GM19324 (cell line): ENCODE measurements at regions not wholly inside any gene's neighbourhood (a gene's known extent, or its start where the extent isn't known, plus 50 kb on each side); places are given as distances from the start of the nearest gene placed in this dataset.

Source experiments
- ATAC-seq: cut with Tn5 transposase; IDR thresholded peaks from one replicate; pipeline ENCODE4 v1.9.1; 2021; ENCODE audit warnings: mild to moderate bottlenecking, moderate library complexity; ENCODE audit not compliant: unreplicated experiment, low FRiP score

DNA sequence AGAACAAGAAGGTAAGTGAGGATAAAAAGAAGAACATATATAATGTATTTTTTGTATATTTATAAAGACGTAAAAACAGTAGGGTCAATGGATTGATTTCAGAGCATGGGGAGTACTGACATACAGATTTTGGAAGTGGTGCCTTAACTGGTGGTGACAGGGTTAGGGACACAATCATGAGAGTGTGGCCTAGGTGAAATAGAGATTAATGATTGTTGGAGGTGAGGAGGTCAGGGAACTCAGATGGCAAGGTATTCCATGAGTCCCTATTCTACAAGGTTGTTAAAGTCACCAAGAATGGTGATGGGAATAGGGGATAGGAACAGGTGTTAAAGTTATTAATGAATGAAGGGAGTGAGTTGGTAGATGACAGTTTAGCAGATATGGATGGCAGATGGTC is 210.8 kb downstream of the SEMA6A start:
- no peak for ATAC-seq

DNA sequence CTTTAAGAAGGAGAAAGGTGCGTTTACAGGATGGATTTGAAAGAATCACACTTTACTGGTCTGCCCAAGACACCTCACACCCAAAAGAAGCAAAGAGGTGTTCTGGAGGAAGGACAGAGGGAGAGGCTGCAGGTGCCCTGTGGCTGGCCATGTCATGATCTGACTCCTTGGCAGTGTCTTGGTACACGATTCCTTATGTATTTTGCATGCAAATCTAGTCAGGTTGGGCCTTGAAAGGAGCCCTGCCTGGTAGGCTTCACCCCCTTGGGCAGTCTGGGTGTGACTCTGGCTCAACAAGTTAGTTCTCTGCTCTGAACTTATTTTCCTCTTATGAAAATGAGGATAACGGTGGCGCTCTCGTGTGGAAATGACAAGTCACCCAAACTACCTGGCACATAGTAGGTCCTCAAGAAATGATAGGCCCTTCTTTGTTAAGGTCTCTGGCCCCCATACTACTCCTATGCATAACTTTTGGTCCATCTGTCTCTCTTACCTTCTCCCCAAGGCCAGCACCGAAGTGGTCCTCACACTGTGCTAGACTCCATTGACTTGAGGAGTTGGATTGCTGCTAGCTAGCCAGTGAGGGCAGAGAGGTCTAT is 212.5 kb downstream of the SEMA6A start:
- no peak for ATAC-seq

DNA sequence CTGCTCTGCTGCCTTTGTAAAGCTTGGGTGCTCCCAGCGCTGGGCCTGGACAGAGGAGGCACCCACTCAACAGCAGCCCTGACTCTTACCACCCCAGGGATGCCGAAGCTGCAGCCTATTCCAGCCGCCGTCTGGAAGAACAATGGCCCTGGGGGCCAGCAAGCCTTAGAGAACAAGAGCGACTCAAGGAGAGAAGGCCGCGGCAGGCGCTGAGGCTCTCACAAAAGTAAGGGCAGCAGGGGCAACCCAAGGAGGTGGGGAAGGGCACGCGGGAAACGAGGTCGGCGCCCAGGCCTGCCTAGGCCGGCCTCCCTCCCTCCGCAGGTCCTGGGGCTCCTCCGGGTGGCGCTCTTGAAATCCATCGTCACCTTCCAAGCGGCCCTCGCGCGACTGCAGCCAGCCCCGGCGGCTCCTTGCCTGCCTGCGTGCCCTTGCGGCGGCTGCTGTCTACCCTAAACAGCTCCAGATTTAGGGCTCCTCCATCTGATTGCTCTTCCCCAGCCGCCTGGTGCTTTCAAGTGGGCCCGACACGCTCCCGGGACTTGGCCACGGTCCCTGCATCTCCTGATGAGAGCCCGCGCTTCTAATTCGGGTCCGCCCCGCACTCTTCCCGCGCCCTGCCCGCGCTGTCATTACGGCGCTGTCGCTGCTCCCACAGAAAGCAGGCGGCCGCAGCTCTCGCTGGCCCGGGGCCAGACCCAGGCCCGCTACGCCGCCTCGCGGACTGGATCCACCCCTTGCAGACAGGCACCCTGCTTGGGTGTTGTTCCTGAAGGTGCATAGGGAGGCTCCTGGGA is 213.3 kb downstream of the SEMA6A start:
- ATAC-seq, result no peak

DNA sequence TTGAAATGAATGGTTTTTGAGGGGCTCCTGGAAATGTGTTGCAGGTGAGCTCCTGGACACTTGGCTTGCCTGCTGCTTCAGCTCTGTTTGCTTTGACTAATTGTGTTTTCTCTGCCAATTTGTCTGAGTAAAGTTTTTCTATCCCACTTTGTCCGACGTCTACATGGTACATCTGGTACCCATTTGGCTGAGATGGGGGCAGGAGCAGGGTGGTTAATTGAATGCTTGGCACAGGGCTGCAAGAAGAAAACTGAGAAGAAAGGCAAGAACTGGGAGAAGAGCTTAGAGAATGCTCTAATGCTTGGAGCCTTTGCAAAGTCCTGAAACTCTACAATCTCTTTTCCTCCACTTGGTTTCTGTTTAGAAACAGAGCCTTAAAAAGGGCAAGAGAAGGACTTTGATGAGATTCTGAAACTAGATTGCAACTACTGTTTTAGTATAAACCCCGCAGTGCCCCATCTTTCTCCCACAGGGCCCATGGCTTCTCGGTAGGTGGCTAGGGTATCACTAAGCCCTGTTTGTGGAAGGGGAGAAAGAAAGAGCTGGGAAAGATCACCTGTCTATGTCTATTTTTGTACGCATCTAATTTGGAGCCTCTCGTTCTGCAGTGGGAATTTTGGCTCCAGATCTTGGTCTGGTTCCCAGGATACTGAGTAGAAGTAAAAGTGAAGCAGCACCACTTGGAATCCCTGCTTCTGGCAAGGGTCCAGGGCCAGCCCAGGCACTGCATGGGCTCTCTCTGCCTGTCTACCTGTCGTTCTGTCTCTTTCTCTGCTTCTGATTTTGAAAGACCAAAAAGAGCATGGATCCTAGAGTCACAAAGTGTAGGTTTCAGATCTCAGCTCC is 214.4 kb downstream of the SEMA6A start:
- ATAC-seq, result no peak

DNA sequence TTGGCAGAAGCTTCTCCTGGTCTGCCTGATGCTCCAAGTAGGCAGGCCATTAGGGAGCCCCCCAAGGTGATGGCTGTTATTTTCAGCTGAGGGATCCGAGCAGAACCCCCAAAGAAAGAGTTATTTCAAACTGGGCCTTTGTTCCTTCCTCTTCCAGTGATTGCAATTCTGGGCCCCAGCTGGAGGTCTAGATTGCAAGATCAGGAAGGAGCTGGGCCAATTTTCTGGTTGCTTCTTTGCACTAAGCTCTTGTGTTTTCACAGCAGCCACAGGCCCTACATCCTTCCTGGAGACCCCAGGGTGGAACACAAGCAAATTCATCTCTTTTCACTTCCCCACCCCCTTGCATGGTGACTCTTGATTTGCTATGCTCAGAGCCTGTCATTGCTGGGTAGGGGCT is 215.0 kb downstream of the SEMA6A start:
- ATAC-seq, result no peak

DNA sequence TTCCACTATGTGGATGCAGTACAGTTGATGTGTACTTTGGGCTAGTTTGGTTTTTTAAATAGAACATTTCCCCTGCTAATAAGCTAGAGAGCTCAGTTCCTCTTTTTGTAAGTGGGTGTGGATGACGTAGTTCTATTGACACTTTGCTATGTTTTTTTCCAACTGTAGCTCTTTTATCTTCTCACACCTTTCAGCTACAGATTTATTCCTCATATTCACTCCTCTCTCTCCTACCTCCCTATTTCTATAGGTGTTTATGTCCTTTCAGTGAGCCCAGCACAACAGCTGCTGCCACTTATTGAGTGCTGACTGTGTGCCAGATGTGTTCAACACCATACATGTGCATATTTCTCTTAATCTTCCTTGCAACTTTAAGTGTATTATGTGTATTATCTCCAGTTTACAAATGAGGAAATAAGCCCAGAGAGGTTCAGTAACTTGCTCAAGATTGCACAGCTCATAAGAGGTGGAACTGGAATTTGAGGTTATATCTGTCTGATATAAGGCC is 215.7 kb downstream of the SEMA6A start:
- peak; percentile 97 for ATAC-seq

DNA sequence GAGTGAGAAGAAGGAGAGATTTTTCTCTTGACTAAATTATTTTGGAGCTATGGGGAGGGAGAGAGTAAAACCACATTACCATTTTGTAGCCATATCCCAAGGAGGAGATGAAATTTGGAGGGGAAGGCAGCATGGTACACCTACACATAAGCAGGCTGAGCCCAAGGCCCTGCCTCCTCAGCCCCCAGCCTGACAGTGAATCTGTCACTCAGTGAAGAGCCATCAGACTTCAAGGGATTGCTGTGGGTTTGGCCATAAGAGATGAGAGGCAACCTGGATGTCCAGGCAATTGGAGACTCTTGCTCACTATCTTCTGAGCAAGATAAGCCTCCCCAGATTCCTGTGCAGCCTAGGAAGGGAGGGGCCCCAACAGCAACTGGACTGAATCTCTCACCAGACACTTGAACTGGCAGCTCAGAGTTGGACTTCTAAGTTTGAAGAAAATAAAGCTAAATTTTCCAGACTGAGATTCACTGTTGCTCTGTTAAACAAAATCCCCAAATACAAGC is 216.6 kb downstream of the SEMA6A start:
- no peak for ATAC-seq

DNA sequence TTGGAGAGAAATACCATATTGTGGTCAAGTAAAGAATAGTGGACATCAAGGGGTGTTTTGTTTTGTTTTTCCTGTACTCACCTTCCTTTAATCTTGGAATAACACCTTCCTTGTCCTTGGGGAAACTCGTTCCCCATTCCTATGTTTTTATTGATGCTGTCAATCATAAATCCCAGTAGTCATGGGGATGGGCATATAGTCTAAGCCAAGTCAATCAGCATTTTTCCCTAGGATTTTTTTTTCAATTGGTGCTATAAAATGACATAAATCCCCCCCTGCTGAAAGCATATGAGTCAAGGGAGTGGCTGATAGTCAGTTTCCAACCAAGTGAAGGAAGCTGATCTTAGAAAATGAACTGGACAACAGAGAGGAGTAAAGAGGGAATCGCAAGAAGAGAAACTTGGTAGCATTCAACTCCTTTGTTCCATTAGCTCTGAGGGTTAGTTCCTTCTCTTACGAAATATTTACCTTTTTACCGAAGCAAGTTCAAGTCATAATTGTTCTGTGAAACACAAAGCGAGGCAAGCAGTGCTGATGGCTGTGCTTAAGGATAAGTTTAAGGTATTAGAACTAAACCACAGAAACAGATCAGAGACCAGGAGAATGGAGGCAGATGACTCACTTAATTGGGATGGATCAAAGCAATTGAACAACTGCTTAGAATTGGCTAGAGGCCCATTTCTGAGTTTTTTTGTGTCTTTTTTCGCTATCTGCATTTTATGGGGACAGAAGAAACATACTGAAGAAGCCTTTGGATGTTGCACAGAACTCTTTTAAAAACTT is 218.6 kb downstream of the SEMA6A start:
- ATAC-seq, result no peak

DNA sequence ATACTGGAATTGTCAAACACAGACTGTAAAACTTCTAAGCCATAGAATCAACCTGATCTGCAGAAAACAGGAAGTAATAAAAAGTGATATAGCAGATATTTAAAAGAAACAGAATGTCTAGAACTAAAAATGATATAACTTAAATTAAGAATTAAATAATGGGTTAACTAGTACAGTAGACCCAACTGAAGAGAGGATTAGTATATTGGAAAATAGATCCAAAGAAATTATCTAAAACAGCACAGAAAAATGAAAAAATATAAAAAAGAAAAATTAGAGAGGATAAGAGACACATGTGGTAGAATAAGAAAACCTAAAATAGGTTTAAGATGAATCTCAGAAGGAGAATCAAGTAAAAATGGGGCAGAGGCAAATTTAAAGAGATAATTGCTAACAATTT is 219.9 kb downstream of the SEMA6A start:
- no peak for ATAC-seq

DNA sequence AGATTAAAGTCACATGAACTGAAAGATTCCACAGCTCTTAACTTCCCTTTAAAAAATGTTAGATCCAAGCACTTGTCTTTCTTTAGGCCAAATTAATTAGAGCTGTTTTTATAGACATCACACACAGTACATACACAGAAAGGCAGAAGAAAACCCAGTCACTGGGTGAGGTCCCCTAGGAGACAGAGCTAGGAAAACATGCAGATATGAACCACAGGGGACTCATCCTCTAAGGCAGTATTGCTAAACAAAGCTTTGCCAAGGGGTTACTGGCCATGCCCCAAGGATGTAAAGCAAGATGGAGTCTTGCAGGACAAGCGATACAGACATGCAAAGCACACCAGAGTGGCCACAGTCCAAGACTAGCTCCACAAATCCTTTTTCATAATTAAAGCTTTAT is 227.0 kb downstream of the SEMA6A start:
- no peak for ATAC-seq

DNA sequence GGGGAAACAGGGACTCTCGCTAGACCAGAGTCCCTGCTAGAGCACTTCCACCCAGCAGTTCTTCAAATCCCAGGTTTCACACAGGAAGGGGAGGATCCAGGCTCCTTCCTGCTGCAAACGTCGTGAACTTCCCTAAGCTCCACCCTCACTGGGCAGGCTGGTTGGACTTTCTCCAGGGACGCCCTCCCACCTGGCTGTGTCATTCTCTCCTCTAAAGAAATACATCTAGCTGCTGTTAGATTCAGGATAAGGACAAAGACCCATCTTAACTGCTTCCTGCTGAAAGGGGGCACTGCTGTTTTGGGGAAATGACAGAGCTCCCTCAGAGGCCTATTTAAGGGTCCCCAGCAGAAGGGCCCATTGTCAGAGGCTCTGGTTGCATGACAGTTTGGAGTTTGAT is 230.7 kb downstream of the SEMA6A start:
- ATAC-seq, result no peak
